ENCODE measurements at regions not wholly inside any gene's neighbourhood (a gene's known extent, or its start where the extent isn't known, plus 50 kb on each side); places are given as distances from the start of the nearest gene placed in this dataset.

DNA sequence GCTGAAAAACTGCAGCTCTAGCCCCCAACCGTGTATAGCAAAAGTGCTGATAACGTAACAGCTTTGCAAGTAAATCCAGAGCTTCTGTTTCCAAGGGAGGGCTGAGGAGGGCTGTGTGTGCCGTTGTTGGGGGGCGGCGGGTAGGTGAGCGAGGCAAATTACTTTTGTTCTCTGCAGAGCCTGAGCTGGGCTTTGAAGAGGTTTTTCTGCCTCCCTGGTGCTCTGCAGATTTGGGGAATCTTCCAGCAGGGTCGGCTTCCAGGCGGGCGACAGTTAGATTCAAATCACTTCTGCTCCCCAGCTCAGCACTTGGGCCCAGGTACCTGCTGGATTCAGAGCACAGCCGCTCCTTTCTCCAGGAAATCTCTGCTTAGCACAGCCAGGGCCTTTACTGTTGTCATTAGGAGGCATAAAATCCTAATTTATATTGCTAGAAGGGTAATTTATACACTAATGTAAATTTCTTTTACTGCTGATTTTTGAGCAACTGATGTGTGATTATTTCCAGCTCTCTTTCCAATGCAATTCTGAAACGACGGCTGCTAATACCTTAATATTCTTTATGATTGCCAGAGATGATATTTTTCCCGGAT, 442.4 kb downstream of the TYW1 start:
- no peak for ATAC-seq (ENCODE audit: insufficient number of reproducible peaks, low FRiP score, low read depth)
- no peak overlapping the region for H3K27ac ChIP-seq
- H3K4me3 ChIP-seq: no peak overlapping the region
- H3K36me3 ChIP-seq: no peaks in the 10 kb centered on the region
- TF ChIP-seq, protein P1, sequence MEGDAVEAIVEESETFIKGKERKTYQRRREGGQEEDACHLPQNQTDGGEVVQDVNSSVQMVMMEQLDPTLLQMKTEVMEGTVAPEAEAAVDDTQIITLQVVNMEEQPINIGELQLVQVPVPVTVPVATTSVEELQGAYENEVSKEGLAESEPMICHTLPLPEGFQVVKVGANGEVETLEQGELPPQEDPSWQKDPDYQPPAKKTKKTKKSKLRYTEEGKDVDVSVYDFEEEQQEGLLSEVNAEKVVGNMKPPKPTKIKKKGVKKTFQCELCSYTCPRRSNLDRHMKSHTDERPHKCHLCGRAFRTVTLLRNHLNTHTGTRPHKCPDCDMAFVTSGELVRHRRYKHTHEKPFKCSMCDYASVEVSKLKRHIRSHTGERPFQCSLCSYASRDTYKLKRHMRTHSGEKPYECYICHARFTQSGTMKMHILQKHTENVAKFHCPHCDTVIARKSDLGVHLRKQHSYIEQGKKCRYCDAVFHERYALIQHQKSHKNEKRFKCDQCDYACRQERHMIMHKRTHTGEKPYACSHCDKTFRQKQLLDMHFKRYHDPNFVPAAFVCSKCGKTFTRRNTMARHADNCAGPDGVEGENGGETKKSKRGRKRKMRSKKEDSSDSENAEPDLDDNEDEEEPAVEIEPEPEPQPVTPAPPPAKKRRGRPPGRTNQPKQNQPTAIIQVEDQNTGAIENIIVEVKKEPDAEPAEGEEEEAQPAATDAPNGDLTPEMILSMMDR (IDR thresholded peaks at IDR 0.05): no peak
- H3K27me3 ChIP-seq (replicated peaks; ENCODE audit: insufficient read depth): no peaks in the 10 kb centered on the region
- no peaks in the 10 kb centered on the region for H3K4me1 ChIP-seq (ENCODE audit: control insufficient read depth in 1 of 2, low read depth in 2 of 2)
- DNase-seq (ENCODE audit: low spot score): no peak
- no peaks in the 10 kb centered on the region for H3K9me3 ChIP-seq

- TF ChIP-seq, protein P1 (IDR thresholded peaks at IDR 0.05): no peak
- H3K27me3 ChIP-seq (replicated peaks; ENCODE audit: insufficient read depth): no peaks in the 10 kb centered on the region
- no peak overlapping the region for H3K4me3 ChIP-seq
- no peaks in the 10 kb centered on the region for H3K36me3 ChIP-seq
- H3K9me3 ChIP-seq: no peaks in the 10 kb centered on the region
- no peak for DNase-seq (ENCODE audit: low spot score)
- no peak overlapping the region for H3K27ac ChIP-seq
- no peak for ATAC-seq (ENCODE audit: insufficient number of reproducible peaks, low FRiP score, low read depth)
- no peaks in the 10 kb centered on the region for H3K4me1 ChIP-seq (ENCODE audit: control insufficient read depth in 1 of 2, low read depth in 2 of 2)
Observed at GRCh38 chr7:67440321-67440720, 443.7 kb downstream of the TYW1 start.

GRCh38 chr7:67445728-67446127, 449.1 kb downstream of the TYW1 start:
- DNase-seq (ENCODE audit: low spot score): no peak
- TF ChIP-seq, protein P1 (IDR thresholded peaks at IDR 0.05): no peak
- H3K4me1 ChIP-seq (ENCODE audit: control insufficient read depth in 1 of 2, low read depth in 2 of 2): no peaks in the 10 kb centered on the region
- no peak for ATAC-seq (ENCODE audit: insufficient number of reproducible peaks, low FRiP score, low read depth)
- H3K36me3 ChIP-seq: no peaks in the 10 kb centered on the region
- no peaks in the 10 kb centered on the region for H3K27me3 ChIP-seq (replicated peaks; ENCODE audit: insufficient read depth)
- H3K27ac ChIP-seq: no peak overlapping the region
- no peak overlapping the region for H3K4me3 ChIP-seq
- no peaks in the 10 kb centered on the region for H3K9me3 ChIP-seq

GRCh38 chr7:67447297-67447696, 450.7 kb downstream of the TYW1 start:
- no peaks in the 10 kb centered on the region for H3K27me3 ChIP-seq (replicated peaks; ENCODE audit: insufficient read depth)
- H3K4me1 ChIP-seq (ENCODE audit: control insufficient read depth in 1 of 2, low read depth in 2 of 2): no peaks in the 10 kb centered on the region
- no peak overlapping the region for H3K27ac ChIP-seq
- H3K9me3 ChIP-seq: no peaks in the 10 kb centered on the region
- no peak overlapping the region for H3K4me3 ChIP-seq
- TF ChIP-seq, protein P1 (IDR thresholded peaks at IDR 0.05): no peak
- H3K36me3 ChIP-seq: no peaks in the 10 kb centered on the region
- no peak for ATAC-seq (ENCODE audit: insufficient number of reproducible peaks, low FRiP score, low read depth)
- DNase-seq (ENCODE audit: low spot score): no peak

DNA sequence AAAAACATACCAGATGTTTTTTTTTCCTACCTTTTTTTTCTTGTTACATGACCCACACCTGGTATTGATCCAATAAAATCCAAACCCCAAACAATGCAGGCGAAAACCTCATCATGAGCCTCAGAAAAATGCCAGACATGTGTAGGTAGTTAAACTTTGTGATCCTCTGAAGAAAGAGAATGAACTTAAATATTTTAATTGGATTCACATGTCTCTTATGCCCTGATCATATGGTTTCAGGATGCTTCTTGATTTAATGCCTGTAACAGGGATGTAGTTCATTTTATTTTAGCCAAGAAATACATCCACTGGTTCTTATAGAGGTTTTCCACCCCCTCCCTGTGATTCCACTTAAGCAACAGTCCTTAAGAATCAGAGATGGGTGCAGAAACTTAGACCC, 451.6 kb downstream of the TYW1 start:
- TF ChIP-seq, protein P1 (IDR thresholded peaks at IDR 0.05): no peak
- H3K27ac ChIP-seq: no peak overlapping the region
- no peaks in the 10 kb centered on the region for H3K27me3 ChIP-seq (replicated peaks; ENCODE audit: insufficient read depth)
- H3K9me3 ChIP-seq: no peaks in the 10 kb centered on the region
- no peak overlapping the region for H3K4me3 ChIP-seq
- DNase-seq (ENCODE audit: low spot score) (no peak), ATAC-seq (ENCODE audit: insufficient number of reproducible peaks, low FRiP score, low read depth) (no peak)
- H3K4me1 ChIP-seq (ENCODE audit: control insufficient read depth in 1 of 2, low read depth in 2 of 2): no peaks in the 10 kb centered on the region
- no peaks in the 10 kb centered on the region for H3K36me3 ChIP-seq
